Liver (tissue), 8 donors: ENCODE measurements at regions not wholly inside any gene's neighbourhood (a gene's known extent, or its start where the extent isn't known, plus 50 kb on each side); places are given as distances from the start of the nearest gene placed in this dataset.

Source experiments
- DNase-seq: peaks from one replicate; pipeline ENCODE4 v3.0.0-alpha.2; 2017; ENCODE audit warnings: low spot score
- H3K27ac ChIP-seq, 2 donors: one replicate each; pipeline ENCODE4 v1.7.0; 2013; ENCODE audit warnings: inconsistent platforms in 2 of 2, low read length in 2 of 2, control low read depth in 1 of 2, low read depth in 1 of 2, mild to moderate bottlenecking in 1 of 2
- H3K27me3 ChIP-seq, 4 donors: one replicate each; pipeline versions ENCODE4 v1.6.1 to v1.7.0; 2013; ENCODE audit warnings: low read length in 3 of 4, inconsistent platforms in 1 of 4, mild to moderate bottlenecking in 1 of 4, moderate library complexity in 1 of 4; ENCODE audit not compliant: control insufficient read depth in 4 of 4, insufficient read depth in 4 of 4
- H3K36me3 ChIP-seq, 4 donors: one replicate each; pipeline versions ENCODE4 v1.6.1 to v1.7.0; 2013; ENCODE audit warnings: low read length in 3 of 4, mild to moderate bottlenecking in 3 of 4, low read depth in 1 of 4, moderate library complexity in 1 of 4; ENCODE audit not compliant: control insufficient read depth in 4 of 4, insufficient read depth in 3 of 4
- H3K4me1 ChIP-seq, 4 donors: one replicate each; pipeline versions ENCODE4 v1.6.1 to v1.7.0; 2013; ENCODE audit warnings: low read length in 3 of 4, mild to moderate bottlenecking in 3 of 4, moderate library complexity in 1 of 4; ENCODE audit not compliant: control insufficient read depth in 4 of 4, insufficient read depth in 4 of 4
- H3K4me3 ChIP-seq, 3 donors: one replicate each; pipeline versions ENCODE4 v1.6.1 to v1.7.0; 2013; ENCODE audit warnings: low read length in 3 of 3, control low read depth in 1 of 3, low read depth in 1 of 3, mild to moderate bottlenecking in 1 of 3
- H3K9ac ChIP-seq, 2 donors: one replicate each; pipeline ENCODE4 v1.7.0; 2013; ENCODE audit warnings: low read length in 2 of 2, mild to moderate bottlenecking in 2 of 2, moderate library complexity in 2 of 2, control low read depth in 1 of 2, low read depth in 1 of 2
- H3K9me3 ChIP-seq, 4 donors: one replicate each; pipeline versions ENCODE4 v1.6.1 to v1.7.0; 2013; ENCODE audit warnings: low read length in 3 of 4; ENCODE audit not compliant: control insufficient read depth in 4 of 4
- EGR1 ChIP-seq, 2 donors: IDR thresholded peaks; 2 replicates each; pipeline ENCODE4 v1.6.1; 2016 to 2018; ENCODE audit warnings: antibody characterized with exemption in 2 of 2, low read depth in 2 of 2
- FOXA1 ChIP-seq: IDR thresholded peaks from 2 replicates; pipeline ENCODE4 v1.6.1; 2016; ENCODE audit warnings: antibody characterized with exemption
- FOXA2 ChIP-seq: IDR thresholded peaks from 2 replicates; pipeline ENCODE4 v1.6.1; 2016; ENCODE audit warnings: antibody characterized with exemption
- GABPA ChIP-seq, 2 donors: IDR thresholded peaks in 1 of 2; conservative IDR thresholded peaks in 1 of 2; 2 replicates each; pipeline ENCODE4 v1.6.1; 2016; ENCODE audit warnings: antibody characterized with exemption in 2 of 2, mild to moderate bottlenecking in 1 of 2, moderate library complexity in 1 of 2
- HNF4A ChIP-seq, 2 donors: conservative IDR thresholded peaks; 2 replicates each; pipeline ENCODE4 v1.6.1; 2016; ENCODE audit warnings: antibody characterized with exemption in 2 of 2, mild to moderate bottlenecking in 2 of 2
- HNF4G ChIP-seq: IDR thresholded peaks from 2 replicates; pipeline ENCODE4 v1.6.1; 2016; ENCODE audit warnings: antibody characterized with exemption
- NR2F2 ChIP-seq: IDR thresholded peaks from 2 replicates; pipeline ENCODE4 v1.6.1; 2016; ENCODE audit warnings: antibody characterized with exemption
- RAD21 ChIP-seq, 2 donors: IDR thresholded peaks; 2 replicates each; pipeline ENCODE4 v1.6.1; 2016; ENCODE audit warnings: antibody characterized with exemption in 2 of 2, mild to moderate bottlenecking in 2 of 2
- TAF1 ChIP-seq: conservative IDR thresholded peaks from 2 replicates; pipeline ENCODE4 v1.6.1; 2016; ENCODE audit warnings: antibody characterized with exemption, mild to moderate bottlenecking
- WGBS: extraction: QIAGEN DNeasy Blood & Tissue Kit; methylation state at CpG from one replicate; pipeline ENCODE4 v1.1.7; 2013; 5-methylcytosine and 5-hydroxymethylcytosine counted together
- TF ChIP-seq, protein P1 (sequence below): IDR thresholded peaks from 2 replicates; pipeline ENCODE4 v1.6.1; 2016; ENCODE audit warnings: antibody characterized with exemption
- TF ChIP-seq, protein P2 (sequence below): fragments of 150-350 bp; IDR thresholded peaks from 2 replicates; pipeline ENCODE4 v1.5.1; 2017; ENCODE audit warnings: improper control_type of control experiment, low read depth, low read length; ENCODE audit not compliant: missing input control
- donor health status: healthy.
- donor health status: healthy.
- donor health status: healthy.
- donor health status: healthy.
- donor health status: healthy.

DNA sequence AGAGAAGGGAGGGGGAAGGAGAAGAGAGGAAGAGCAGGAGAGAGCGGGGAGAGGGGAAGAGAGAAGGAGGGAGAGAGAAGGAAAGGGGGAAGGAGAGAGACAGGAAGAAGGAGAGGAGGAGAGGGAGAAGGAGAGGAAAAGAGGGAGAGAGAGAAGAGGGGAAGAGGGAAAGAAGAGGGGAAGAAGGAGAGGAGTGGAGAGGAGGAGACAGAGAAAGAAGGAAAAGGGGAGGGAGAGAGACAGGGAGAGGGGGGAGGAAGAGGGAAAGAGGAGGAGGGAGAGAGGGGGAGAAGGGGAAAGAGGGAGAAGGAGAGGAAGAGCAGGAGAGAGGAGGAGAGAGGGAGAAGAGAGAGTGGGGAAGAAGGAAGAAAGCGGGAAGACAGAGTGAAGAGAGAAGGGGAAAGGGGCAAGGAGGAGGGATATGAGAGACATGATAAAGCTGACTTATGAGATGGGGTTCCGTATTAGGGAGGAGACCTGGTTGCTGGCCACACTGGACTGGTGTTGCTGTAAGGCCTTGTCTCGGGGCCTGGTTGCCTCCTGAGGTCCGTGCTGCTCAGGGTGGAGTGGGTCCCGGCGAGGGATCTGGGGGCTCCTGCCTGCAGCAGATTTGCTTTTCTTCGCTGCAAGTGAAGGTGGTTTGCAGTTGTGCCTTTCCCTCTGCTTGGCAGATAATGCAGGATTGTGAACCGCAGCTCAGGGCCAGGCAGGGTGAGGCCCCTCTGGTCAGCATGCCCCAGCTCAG lies 139.5 kb downstream of the TEX29 start (continued):
- TF ChIP-seq, protein P1, sequence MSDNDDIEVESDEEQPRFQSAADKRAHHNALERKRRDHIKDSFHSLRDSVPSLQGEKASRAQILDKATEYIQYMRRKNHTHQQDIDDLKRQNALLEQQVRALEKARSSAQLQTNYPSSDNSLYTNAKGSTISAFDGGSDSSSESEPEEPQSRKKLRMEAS, result no peak
- no peak for TF ChIP-seq TAF1
- no peak for TF ChIP-seq HNF4G
- TF ChIP-seq HNF4A (conservative IDR thresholded peaks at IDR 0.05), result no peak
- no peak for TF ChIP-seq FOXA2

DNA sequence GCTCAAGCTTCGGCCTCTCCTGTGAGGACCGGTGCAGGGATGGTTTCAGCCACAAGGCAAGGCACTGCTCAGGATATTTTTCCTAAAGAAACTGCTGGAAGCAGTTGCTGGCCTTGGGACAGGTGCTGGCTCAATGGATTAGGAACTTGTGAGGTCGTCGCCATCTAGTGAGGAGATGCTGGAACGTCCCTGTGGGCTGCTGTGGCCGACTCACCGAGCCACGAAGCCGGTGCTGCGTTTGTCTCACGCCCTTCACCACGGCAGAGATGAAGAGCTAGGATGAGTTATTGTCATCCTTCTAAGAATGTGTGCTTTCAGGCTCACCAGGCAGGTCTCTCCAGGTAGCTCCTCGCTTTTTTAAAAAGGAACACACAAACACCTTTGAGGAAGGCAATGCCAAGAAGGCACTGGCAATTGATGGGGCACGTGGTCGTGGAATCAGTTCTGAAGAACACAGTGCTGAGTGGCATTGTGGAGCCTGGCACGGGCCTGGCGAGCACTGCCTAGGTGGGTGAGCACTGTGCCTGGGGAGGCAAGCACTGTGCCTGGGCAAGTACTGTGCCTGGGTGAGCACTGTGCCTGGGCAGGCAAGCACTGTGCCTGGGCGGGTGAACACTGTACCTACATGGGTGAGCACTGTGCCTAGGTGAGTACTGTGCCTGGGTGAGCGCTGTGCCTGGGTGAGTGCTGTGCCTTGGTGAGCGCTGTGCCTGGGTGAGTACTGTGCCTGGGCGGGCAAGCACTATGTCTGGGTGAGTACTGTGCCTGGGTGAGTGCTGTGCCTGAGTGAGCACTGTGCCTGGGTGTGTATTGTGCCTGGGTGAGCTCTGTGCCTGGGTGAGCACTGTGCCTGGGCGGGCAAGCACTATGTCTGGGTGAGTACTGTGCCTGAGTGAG lies 140.4 kb downstream of the TEX29 start:
- WGBS, result 51% methylated on average over 22 of the region's 22 CpGs
- H3K27me3 ChIP-seq, result no peaks in the 10 kb centered on the region
- no peaks in the 10 kb centered on the region for H3K36me3 ChIP-seq
- H3K9ac ChIP-seq, result no peak overlapping the region
- no peak overlapping the region for H3K27ac ChIP-seq
- no peaks in the 10 kb centered on the region for H3K4me1 ChIP-seq
- TF ChIP-seq, protein P2, sequence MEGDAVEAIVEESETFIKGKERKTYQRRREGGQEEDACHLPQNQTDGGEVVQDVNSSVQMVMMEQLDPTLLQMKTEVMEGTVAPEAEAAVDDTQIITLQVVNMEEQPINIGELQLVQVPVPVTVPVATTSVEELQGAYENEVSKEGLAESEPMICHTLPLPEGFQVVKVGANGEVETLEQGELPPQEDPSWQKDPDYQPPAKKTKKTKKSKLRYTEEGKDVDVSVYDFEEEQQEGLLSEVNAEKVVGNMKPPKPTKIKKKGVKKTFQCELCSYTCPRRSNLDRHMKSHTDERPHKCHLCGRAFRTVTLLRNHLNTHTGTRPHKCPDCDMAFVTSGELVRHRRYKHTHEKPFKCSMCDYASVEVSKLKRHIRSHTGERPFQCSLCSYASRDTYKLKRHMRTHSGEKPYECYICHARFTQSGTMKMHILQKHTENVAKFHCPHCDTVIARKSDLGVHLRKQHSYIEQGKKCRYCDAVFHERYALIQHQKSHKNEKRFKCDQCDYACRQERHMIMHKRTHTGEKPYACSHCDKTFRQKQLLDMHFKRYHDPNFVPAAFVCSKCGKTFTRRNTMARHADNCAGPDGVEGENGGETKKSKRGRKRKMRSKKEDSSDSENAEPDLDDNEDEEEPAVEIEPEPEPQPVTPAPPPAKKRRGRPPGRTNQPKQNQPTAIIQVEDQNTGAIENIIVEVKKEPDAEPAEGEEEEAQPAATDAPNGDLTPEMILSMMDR, result peak; percentile 29
- TF ChIP-seq FOXA1, result no peak
- TF ChIP-seq RAD21 (IDR thresholded peaks at IDR 0.05), result peak; percentile 59 to 60
- no peak for TF ChIP-seq HNF4A (conservative IDR thresholded peaks at IDR 0.05)
- no peak for TF ChIP-seq FOXA2
- H3K4me3 ChIP-seq, result no peak overlapping the region
- peaks cover 0 to 10% (median 1%) of the 10 kb centered on the region in 4 donors for H3K9me3 ChIP-seq
- DNase-seq, result peak; percentile 17

DNA sequence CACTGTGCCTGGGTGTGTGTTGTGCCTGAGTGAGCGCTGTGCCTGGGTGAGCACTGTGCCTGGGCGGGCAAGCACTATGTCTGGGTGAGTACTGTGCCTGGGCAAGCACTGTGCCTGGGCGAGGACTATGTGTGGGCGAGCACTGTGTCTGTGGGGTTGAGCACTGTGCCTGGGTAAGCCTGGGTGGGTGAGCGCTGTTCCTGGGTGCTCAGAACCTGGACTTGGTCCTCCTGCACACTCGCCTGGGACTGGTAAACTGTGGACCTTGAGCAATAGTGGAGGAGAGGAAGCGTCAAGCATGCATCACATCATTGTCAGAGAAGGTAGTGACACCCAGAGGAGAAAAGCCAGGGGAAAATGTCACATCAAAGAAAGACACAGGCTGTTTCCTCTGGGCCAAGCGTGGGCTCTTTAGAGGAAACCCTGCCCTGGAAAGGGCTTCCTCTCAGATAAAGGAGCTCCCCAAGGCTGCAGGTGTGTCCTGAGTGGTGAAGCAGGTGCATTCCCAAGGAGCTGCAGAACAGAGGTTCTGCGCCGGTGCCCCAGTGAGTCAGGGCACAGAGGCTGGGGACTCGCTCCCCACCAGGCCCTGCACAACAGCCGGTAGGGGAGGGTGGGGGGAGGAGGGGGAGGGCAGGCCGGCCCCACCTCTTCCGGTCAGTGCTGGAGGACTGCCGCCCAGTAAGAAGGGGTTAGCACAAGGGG lies 141.2 kb downstream of the TEX29 start:
- Histone ChIP-seq H3K27me3 (no peaks in the 10 kb centered on the region), H3K27ac (no peak overlapping the region), H3K4me3 (no peak overlapping the region), H3K4me1 (no peaks in the 10 kb centered on the region), H3K9ac (no peak overlapping the region), H3K9me3 (peaks cover 0 to 5% (median 0%) of the 10 kb centered on the region in 4 donors), H3K36me3 (no peaks in the 10 kb centered on the region)
- peak; percentile 24 for DNase-seq
- TF ChIP-seq FOXA2, result no peak
- TF ChIP-seq GABPA (IDR thresholded peaks at IDR 0.05 in 1 of 2, conservative IDR thresholded peaks at IDR 0.05 in 1 of 2), result no peak
- no peak for TF ChIP-seq EGR1 (IDR thresholded peaks at IDR 0.05; ENCODE audit: low read depth in 2 of 2)
- TF ChIP-seq, protein P1, result no peak
- no peak for TF ChIP-seq RAD21 (IDR thresholded peaks at IDR 0.05)
- TF ChIP-seq NR2F2, result no peak
- no peak for TF ChIP-seq HNF4G
- no peak for TF ChIP-seq HNF4A (conservative IDR thresholded peaks at IDR 0.05)
- 55% methylated on average over 15 of the region's 15 CpGs for WGBS
